Fibroblast of the aortic adventitia (primary cell): ENCODE measurements at regions not wholly inside any gene's neighbourhood (a gene's known extent, or its start where the extent isn't known, plus 50 kb on each side); places are given as distances from the start of the nearest gene placed in this dataset.

Source experiments
- DNase-seq: peaks from one replicate; pipeline ENCODE4 v3.0.0-alpha.2; 2010; ENCODE audit warnings: low read depth
- H3K4me3 ChIP-seq: 2 replicates; pipeline ENCODE4 v1.5.1; 2011; ENCODE audit warnings: low read depth, mild to moderate bottlenecking, control low read depth, low read length, moderate library complexity
- CTCF ChIP-seq: IDR thresholded peaks from 2 replicates; pipeline ENCODE4 v1.5.1; 2011; ENCODE audit warnings: mild to moderate bottlenecking, low read length, control low read depth, inconsistent platforms; ENCODE audit not compliant: insufficient read depth

- DNase-seq, result no peak
- H3K4me3 ChIP-seq, result no peak overlapping the region
- TF ChIP-seq CTCF, result no peak
Observed at GRCh38 chr12:93279565-93280412, 97.9 kb upstream of the NUDT4 start.

- H3K4me3 ChIP-seq, result no peak overlapping the region
- no peak for TF ChIP-seq CTCF
- DNase-seq, result no peak
Observed at GRCh38 chr12:93287149-93287548, 90.6 kb upstream of the NUDT4 start.

- H3K4me3 ChIP-seq, result no peak overlapping the region
- no peak for TF ChIP-seq CTCF
- DNase-seq, result no peak
Observed at GRCh38 chr12:93288626-93289025, 89.1 kb upstream of the NUDT4 start.

- TF ChIP-seq CTCF, result no peak
- no peak overlapping the region for H3K4me3 ChIP-seq
- no peak for DNase-seq
Observed at GRCh38 chr12:93290391-93290790, 87.3 kb upstream of the NUDT4 start.

GRCh38 chr12:93292213-93292612 is 85.5 kb upstream of the NUDT4 start:
- TF ChIP-seq CTCF, result no peak
- H3K4me3 ChIP-seq, result no peak overlapping the region
- no peak for DNase-seq

GRCh38 chr12:93292731-93293566 is 84.8 kb upstream of the NUDT4 start:
- no peak for TF ChIP-seq CTCF

More at GRCh38 chr12:93292731-93293566, 84.8 kb upstream of the NUDT4 start:
- H3K4me3 ChIP-seq, result no peak overlapping the region
- no peak for DNase-seq
